Calu3 (cell line): ENCODE measurements at regions not wholly inside any gene's neighbourhood (a gene's known extent, or its start where the extent isn't known, plus 50 kb on each side); places are given as distances from the start of the nearest gene placed in this dataset.

Experiments
- BruUV-seq: library from RNA; stranded (reverse); fragments of 400-500 nt; replicated peaks from 2 replicates; lab custom pipeline; 2021; lab: Mats Ljungman, UMichigan
- CTCF ChIA-PET: fragments of 300-600 bp; sonication (Branson Sonifier 250); formaldehyde crosslinking; loops from one replicate; lab custom pipeline; 2022; ENCODE audit warnings: antibody characterized with exemption; lab: Charles Lee
- DNase-seq: peaks from one replicate; pipeline ENCODE4 v3.0.0; 2022
- H3K27ac Mint-ChIP-seq: one replicate; pipeline ENCODE4 v1.8.0; 2022; ENCODE audit warnings: mixed read lengths; ENCODE audit not compliant: unreplicated experiment
- H3K27me3 Mint-ChIP-seq: one replicate; pipeline ENCODE4 v1.8.0; 2022; ENCODE audit warnings: mixed read lengths; ENCODE audit not compliant: unreplicated experiment
- H3K36me3 Mint-ChIP-seq: one replicate; pipeline ENCODE4 v1.8.0; 2022; ENCODE audit warnings: mild to moderate bottlenecking, moderate library complexity, mixed read lengths; ENCODE audit not compliant: insufficient read depth, unreplicated experiment
- H3K4me1 Mint-ChIP-seq: one replicate; pipeline ENCODE4 v1.8.0; 2022; ENCODE audit warnings: mild to moderate bottlenecking, low read depth, mixed read lengths; ENCODE audit not compliant: unreplicated experiment
- H3K4me3 Mint-ChIP-seq: one replicate; pipeline ENCODE4 v1.8.0; 2022; ENCODE audit warnings: mild to moderate bottlenecking, low read depth, moderate library complexity, mixed read lengths; ENCODE audit not compliant: unreplicated experiment
- H3K9me3 Mint-ChIP-seq: one replicate; pipeline ENCODE4 v1.8.0; 2022; ENCODE audit warnings: low read depth, mixed read lengths; ENCODE audit not compliant: unreplicated experiment
- CTCF ChIP-seq: fragments of 200-600 bp; IDR thresholded peaks from one replicate; pipeline ENCODE4 v1.8.0; 2022; ENCODE audit warnings: antibody characterized with exemption; ENCODE audit not compliant: unreplicated experiment
- intact Hi-C: fragments of 100-400 bp; cut with micrococcal nuclease; formaldehyde crosslinking; loops from one replicate; pipeline ENCODE4 v1.10.0; 2022; ENCODE audit not compliant: unreplicated experiment

- H3K36me3 Mint-ChIP-seq: no peaks in the 10 kb centered on the region
- CTCF ChIA-PET: no interaction called here
- H3K27me3 Mint-ChIP-seq: peaks cover 1% of the 10 kb centered on the region
- DNase-seq: no peak
- intact Hi-C loops: no loop called here
- no peaks in the 10 kb centered on the region for H3K4me1 Mint-ChIP-seq
- no peak for TF ChIP-seq CTCF
- no peak overlapping the region for H3K4me3 Mint-ChIP-seq
- H3K27ac Mint-ChIP-seq: no peak overlapping the region
- no peaks in the 10 kb centered on the region for H3K9me3 Mint-ChIP-seq
- BruUV-seq: no TSS peak
These were observed 52.1 kb upstream of the GHITM start for GRCh38 chr10:84087202-84087601.

- intact Hi-C loops: no loop called here
- no peak overlapping the region for H3K27ac Mint-ChIP-seq
- DNase-seq: no peak
- no peak overlapping the region for H3K4me3 Mint-ChIP-seq
- no TSS peak for BruUV-seq
- CTCF ChIA-PET: no interaction called here
- H3K4me1 Mint-ChIP-seq: no peaks in the 10 kb centered on the region
- TF ChIP-seq CTCF: no peak
- peaks cover 12% of the 10 kb centered on the region for H3K27me3 Mint-ChIP-seq
- no peaks in the 10 kb centered on the region for H3K36me3 Mint-ChIP-seq
- no peaks in the 10 kb centered on the region for H3K9me3 Mint-ChIP-seq
These were observed 50.7 kb upstream of the GHITM start for GRCh38 chr10:84088626-84089025.

- Mint-ChIP-seq H3K9me3 (no peaks in the 10 kb centered on the region), H3K4me3 (no peak overlapping the region), H3K27me3 (peaks cover 12% of the 10 kb centered on the region), H3K27ac (no peak overlapping the region), H3K4me1 (no peaks in the 10 kb centered on the region), H3K36me3 (no peaks in the 10 kb centered on the region)
- no peak for DNase-seq
- CTCF ChIA-PET: no interaction called here
- intact Hi-C loops: no loop called here
- BruUV-seq: no TSS peak
- TF ChIP-seq CTCF: no peak
These were observed 50.1 kb upstream of the GHITM start for GRCh38 chr10:84089162-84089561.
